GM19452 (cell line): ENCODE measurements at regions not wholly inside any gene's neighbourhood (a gene's known extent, or its start where the extent isn't known, plus 50 kb on each side); places are given as distances from the start of the nearest gene placed in this dataset.
"Not testable (repeated sequence)": the region's sequence is repeated elsewhere in the genome, so short reads cannot be mapped to it uniquely, and the experiment has no call there.

Experiments
- ATAC-seq: cut with Tn5 transposase; IDR thresholded peaks from one replicate; pipeline ENCODE4 v1.9.1; 2021; ENCODE audit not compliant: unreplicated experiment

GRCh38 chr1:185517301-185517700 lies 200.3 kb upstream of the IVNS1ABP start:
- not testable (repeated sequence) for ATAC-seq

GRCh38 chr1:185515696-185516095 lies 198.7 kb upstream of the IVNS1ABP start:
- no peak for ATAC-seq

GRCh38 chr1:185514311-185514710 lies 197.3 kb upstream of the IVNS1ABP start:
- ATAC-seq: no peak

- no peak for ATAC-seq
These were observed 195.4 kb upstream of the IVNS1ABP start for GRCh38 chr1:185512442-185512841.

GRCh38 chr1:185501099-185501498 lies 184.1 kb upstream of the IVNS1ABP start:
- no peak for ATAC-seq

GRCh38 chr1:185500001-185500626 lies 183.1 kb upstream of the IVNS1ABP start:
- ATAC-seq: no peak

- ATAC-seq: no peak
These were observed 181.2 kb upstream of the IVNS1ABP start for GRCh38 chr1:185498207-185498606.

- no peak for ATAC-seq
These were observed 180.1 kb upstream of the IVNS1ABP start for GRCh38 chr1:185497177-185497576.

GRCh38 chr1:185495898-185496297 lies 178.9 kb upstream of the IVNS1ABP start:
- ATAC-seq: no peak

- ATAC-seq: no peak
These were observed 178.0 kb upstream of the IVNS1ABP start for GRCh38 chr1:185495007-185495406.

- no peak for ATAC-seq
These were observed 175.2 kb upstream of the IVNS1ABP start for GRCh38 chr1:185492089-185492825.

- no peak for ATAC-seq
These were observed 174.6 kb upstream of the IVNS1ABP start for GRCh38 chr1:185491604-185492003.

GRCh38 chr1:185490924-185491323 lies 173.9 kb upstream of the IVNS1ABP start:
- ATAC-seq: no peak

GRCh38 chr1:185489406-185489805 lies 172.4 kb upstream of the IVNS1ABP start:
- no peak for ATAC-seq

GRCh38 chr1:185488808-185489207 lies 171.8 kb upstream of the IVNS1ABP start:
- ATAC-seq: no peak

- ATAC-seq: no peak
These were observed 170.9 kb upstream of the IVNS1ABP start for GRCh38 chr1:185487936-185488335.

- no peak for ATAC-seq
These were observed 170.0 kb upstream of the IVNS1ABP start for GRCh38 chr1:185487026-185487425.

- ATAC-seq: no peak
These were observed 169.3 kb upstream of the IVNS1ABP start for GRCh38 chr1:185486346-185486745.

- ATAC-seq: no peak
These were observed 166.8 kb upstream of the IVNS1ABP start for GRCh38 chr1:185483664-185484450.

- ATAC-seq: no peak
These were observed 166.2 kb upstream of the IVNS1ABP start for GRCh38 chr1:185483217-185483616.

GRCh38 chr1:185480545-185480944 lies 163.5 kb upstream of the IVNS1ABP start:
- ATAC-seq: no peak

GRCh38 chr1:185479796-185480195 lies 162.8 kb upstream of the IVNS1ABP start:
- ATAC-seq: no peak
